OCI-LY7 (cell line): ENCODE measurements at regions not wholly inside any gene's neighbourhood (a gene's known extent, or its start where the extent isn't known, plus 50 kb on each side); places are given as distances from the start of the nearest gene placed in this dataset.

Experiments
- BruUV-seq: library from RNA; stranded (reverse); fragments of 400-500 nt; replicated peaks from 2 replicates; lab custom pipeline; 2021; lab: Mats Ljungman, UMichigan
- CTCF ChIA-PET: fragments of 300-600 bp; sonication (Branson Sonifier 250); formaldehyde crosslinking; loops from one replicate; lab custom pipeline; 2022; ENCODE audit warnings: antibody characterized with exemption; ENCODE audit not compliant: unreplicated experiment; lab: Charles Lee
- POLR2A ChIA-PET: fragments of 300-600 bp; sonication (Branson Sonifier 250); formaldehyde crosslinking; loops from one replicate; lab custom pipeline; 2022; ENCODE audit warnings: antibody characterized with exemption; lab: Charles Lee
- DNase-seq: peaks from one replicate; pipeline ENCODE4 v3.0.0-alpha.2; 2015; ENCODE audit warnings: low spot score
- H2AFZ ChIP-seq: fragments of 200-600 bp; sonication (generic), shearing (Covaris generic); 2 replicates; pipeline ENCODE4 v1.6.1; 2014; ENCODE audit warnings: mild to moderate bottlenecking, antibody characterized with exemption, low read length, moderate library complexity
- H3K27ac ChIP-seq: fragments of 200-600 bp; sonication (generic); 2 replicates; pipeline ENCODE4 v1.5.1; 2014; ENCODE audit warnings: mixed run types, low read depth, mild to moderate bottlenecking, moderate library complexity, low read length, inconsistent platforms; ENCODE audit not compliant: poor library complexity, severe bottlenecking
- H3K36me3 ChIP-seq: fragments of 200-600 bp; sonication (generic); 2 replicates; pipeline ENCODE4 v1.6.1; 2014; ENCODE audit warnings: mild to moderate bottlenecking, antibody characterized with exemption, low read length, moderate library complexity, mixed read lengths; ENCODE audit not compliant: insufficient read depth
- H3K4me1 ChIP-seq: fragments of 200-600 bp; sonication (generic); 2 replicates; pipeline ENCODE4 v1.5.1; 2014; ENCODE audit warnings: mild to moderate bottlenecking, low read length; ENCODE audit not compliant: insufficient read depth, poor library complexity, severe bottlenecking
- H3K4me2 ChIP-seq: fragments of 200-600 bp; sonication (generic); 2 replicates; pipeline ENCODE4 v1.6.1; 2014; ENCODE audit warnings: mild to moderate bottlenecking, low read length
- H3K4me3 ChIP-seq: fragments of 200-600 bp; sonication (generic); 2 replicates; pipeline ENCODE4 v1.5.1; 2014; ENCODE audit warnings: mild to moderate bottlenecking, low read depth, low read length; ENCODE audit not compliant: poor library complexity, severe bottlenecking
- H3K79me2 ChIP-seq: fragments of 200-600 bp; sonication (generic); 2 replicates; pipeline ENCODE4 v1.6.1; 2016; ENCODE audit warnings: low read depth, mild to moderate bottlenecking, low read length, moderate library complexity, mixed read lengths; ENCODE audit not compliant: insufficient read depth
- H3K9me2 ChIP-seq: fragments of 200-600 bp; sonication (generic); 2 replicates; pipeline ENCODE4 v1.6.1; 2016; ENCODE audit warnings: mild to moderate bottlenecking, low read length, mixed read lengths; ENCODE audit not compliant: insufficient read depth
- H3K9me3 ChIP-seq: fragments of 200-600 bp; sonication (generic); 2 replicates; pipeline ENCODE4 v1.6.1; 2014; ENCODE audit warnings: mild to moderate bottlenecking, mixed run types, low read length, mixed read lengths
- H4K20me1 ChIP-seq: fragments of 200-600 bp; sonication (generic); 2 replicates; pipeline ENCODE4 v1.6.1; 2014; ENCODE audit warnings: mild to moderate bottlenecking, antibody characterized with exemption, low read length, moderate library complexity, mixed read lengths; ENCODE audit not compliant: insufficient read depth
- CTCF ChIP-seq: fragments of 200-600 bp; sonication (generic); conservative IDR thresholded peaks from 2 replicates; pipeline ENCODE4 v1.5.1; 2014; ENCODE audit warnings: mild to moderate bottlenecking, antibody characterized with exemption, low read length, moderate library complexity, mixed read lengths
- EZH2phosphoT487 ChIP-seq: fragments of 200-600 bp; sonication (generic); IDR thresholded peaks from 2 replicates; pipeline ENCODE4 v1.6.1; 2018; ENCODE audit warnings: low read depth, borderline replicate concordance, mild to moderate bottlenecking, mixed run types, antibody characterized with exemption, low read length, moderate library complexity, mixed read lengths
- intact Hi-C: fragments of 100-400 bp; cut with micrococcal nuclease; formaldehyde crosslinking; loops from one replicate; pipeline ENCODE4 v1.10.0; 2022; ENCODE audit not compliant: unreplicated experiment

DNA sequence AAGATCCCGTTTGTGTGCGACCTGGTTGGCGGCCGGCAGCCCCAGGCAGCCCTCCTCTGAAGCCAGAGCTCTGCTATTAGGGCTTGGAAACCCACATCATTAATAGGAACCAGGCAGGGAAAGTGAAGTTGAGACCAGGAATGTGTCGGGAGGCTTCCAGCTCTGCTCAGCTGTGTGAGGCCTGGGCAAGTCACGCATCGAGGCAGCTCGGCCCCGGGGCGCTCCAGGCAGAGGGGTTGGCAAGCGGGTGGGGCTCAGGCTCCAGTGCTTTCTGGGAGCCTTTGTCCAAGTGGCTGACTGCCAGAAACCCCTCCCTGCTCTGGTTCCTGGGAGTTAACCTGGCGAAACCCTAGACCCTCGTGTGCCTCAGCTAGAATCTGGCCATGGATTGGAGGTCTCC lies 1151.7 kb downstream of the VRK1 start:
- Histone ChIP-seq H3K9me3 (no peaks in the 10 kb centered on the region), H2AFZ (no peak overlapping the region), H4K20me1 (no peaks in the 10 kb centered on the region), H3K4me2 (no peak overlapping the region), H3K79me2 (no peaks in the 10 kb centered on the region), H3K27ac (no peak overlapping the region), H3K4me1 (no peaks in the 10 kb centered on the region), H3K9me2 (no peaks in the 10 kb centered on the region), H3K4me3 (no peak overlapping the region), H3K36me3 (no peaks in the 10 kb centered on the region)
- no peak for DNase-seq
- TF ChIP-seq CTCF, result no peak
- no peak for TF ChIP-seq EZH2phosphoT487
- ChIA-PET CTCF (no interaction called here), POLR2A (no interaction called here)
- intact Hi-C loops, result no loop called here
- BruUV-seq, result no TSS peak

GRCh38 chr14:97956581-97957340 lies 1159.6 kb downstream of the VRK1 start:
- CTCF ChIA-PET, result no interaction called here
- Histone ChIP-seq H2AFZ (no peak overlapping the region), H3K4me1 (no peaks in the 10 kb centered on the region), H4K20me1 (no peaks in the 10 kb centered on the region), H3K4me2 (no peak overlapping the region), H3K79me2 (no peaks in the 10 kb centered on the region), H3K4me3 (no peak overlapping the region), H3K9me3 (no peaks in the 10 kb centered on the region), H3K27ac (no peak overlapping the region), H3K9me2 (no peaks in the 10 kb centered on the region), H3K36me3 (no peaks in the 10 kb centered on the region)
- TF ChIP-seq CTCF (no peak), EZH2phosphoT487 (no peak)
- no peak for DNase-seq
- no TSS peak for BruUV-seq
- POLR2A ChIA-PET, result interaction anchor here (0.7 kb wide), 1 partner anchor 48 kb away, joined by 3 read pairs; no protein-coding TSS in a partner anchor
- intact Hi-C loops, result no loop called here

GRCh38 chr14:97959251-97959650 lies 1162.1 kb downstream of the VRK1 start:
- no TSS peak for BruUV-seq
- intact Hi-C loops, result no loop called here

More at GRCh38 chr14:97959251-97959650, 1162.1 kb downstream of the VRK1 start:
- no peaks in the 10 kb centered on the region for H3K9me3 ChIP-seq
- TF ChIP-seq EZH2phosphoT487, result no peak
- no peak for TF ChIP-seq CTCF
- no peak for DNase-seq
- no peaks in the 10 kb centered on the region for H3K79me2 ChIP-seq
- H3K4me1 ChIP-seq, result no peaks in the 10 kb centered on the region
- no peak overlapping the region for H3K4me2 ChIP-seq
- H3K36me3 ChIP-seq, result no peaks in the 10 kb centered on the region
- POLR2A ChIA-PET, result no interaction called here
- H3K4me3 ChIP-seq, result no peak overlapping the region
- CTCF ChIA-PET, result no interaction called here
- H3K9me2 ChIP-seq, result no peaks in the 10 kb centered on the region
- no peaks in the 10 kb centered on the region for H4K20me1 ChIP-seq
- no peak overlapping the region for H3K27ac ChIP-seq
- H2AFZ ChIP-seq, result no peak overlapping the region
